ENCODE measurements at regions not wholly inside any gene's neighbourhood (a gene's known extent, or its start where the extent isn't known, plus 50 kb on each side); places are given as distances from the start of the nearest gene placed in this dataset.

DNA sequence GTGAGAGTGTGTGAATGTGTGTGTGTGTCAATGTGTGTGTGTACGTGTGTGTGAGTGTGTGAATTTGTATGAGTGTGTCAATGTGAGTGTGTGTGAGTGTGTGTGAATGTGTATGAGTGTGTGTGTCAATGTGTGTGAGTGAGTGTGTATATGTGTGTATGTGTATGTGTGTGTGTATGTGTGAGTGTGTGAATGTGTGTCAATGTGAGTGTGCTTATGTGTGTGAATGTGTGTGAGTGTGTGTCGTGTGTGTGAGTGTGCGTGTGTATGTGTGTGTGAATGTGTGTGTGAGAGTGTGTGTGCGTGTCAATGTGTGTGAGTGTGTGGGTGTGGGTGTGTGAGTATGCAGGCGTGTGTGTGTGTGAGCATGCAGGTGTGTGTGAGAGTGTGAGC lies 93.5 kb upstream of the ALDH1A3 start:
- Histone ChIP-seq H3K4me3 (no peak overlapping the region), H3K36me3 (no peaks in the 10 kb centered on the region), H3K27me3 (peaks cover 0 to 3% (median 0%) of the 10 kb centered on the region in 9 donors), H3K9me3 (no peaks in the 10 kb centered on the region), H3K27ac (no peak overlapping the region), H3K4me1 (no peaks in the 10 kb centered on the region)
- ATAC-seq (no peak), DNase-seq (peak in 1 of 5 donors; percentile 1)
- WGBS, 4 donors, result 88 to 93% (median 93%) methylated on average over 5 of the region's 5 CpGs
- intact Hi-C loops (cut with DNase I), result no loop called here
- TF ChIP-seq, protein P1, sequence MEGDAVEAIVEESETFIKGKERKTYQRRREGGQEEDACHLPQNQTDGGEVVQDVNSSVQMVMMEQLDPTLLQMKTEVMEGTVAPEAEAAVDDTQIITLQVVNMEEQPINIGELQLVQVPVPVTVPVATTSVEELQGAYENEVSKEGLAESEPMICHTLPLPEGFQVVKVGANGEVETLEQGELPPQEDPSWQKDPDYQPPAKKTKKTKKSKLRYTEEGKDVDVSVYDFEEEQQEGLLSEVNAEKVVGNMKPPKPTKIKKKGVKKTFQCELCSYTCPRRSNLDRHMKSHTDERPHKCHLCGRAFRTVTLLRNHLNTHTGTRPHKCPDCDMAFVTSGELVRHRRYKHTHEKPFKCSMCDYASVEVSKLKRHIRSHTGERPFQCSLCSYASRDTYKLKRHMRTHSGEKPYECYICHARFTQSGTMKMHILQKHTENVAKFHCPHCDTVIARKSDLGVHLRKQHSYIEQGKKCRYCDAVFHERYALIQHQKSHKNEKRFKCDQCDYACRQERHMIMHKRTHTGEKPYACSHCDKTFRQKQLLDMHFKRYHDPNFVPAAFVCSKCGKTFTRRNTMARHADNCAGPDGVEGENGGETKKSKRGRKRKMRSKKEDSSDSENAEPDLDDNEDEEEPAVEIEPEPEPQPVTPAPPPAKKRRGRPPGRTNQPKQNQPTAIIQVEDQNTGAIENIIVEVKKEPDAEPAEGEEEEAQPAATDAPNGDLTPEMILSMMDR (IDR thresholded peaks at IDR 0.05), result no peak
- no peak for TF ChIP-seq POLR2A (IDR thresholded peaks at IDR 0.05)

DNA sequence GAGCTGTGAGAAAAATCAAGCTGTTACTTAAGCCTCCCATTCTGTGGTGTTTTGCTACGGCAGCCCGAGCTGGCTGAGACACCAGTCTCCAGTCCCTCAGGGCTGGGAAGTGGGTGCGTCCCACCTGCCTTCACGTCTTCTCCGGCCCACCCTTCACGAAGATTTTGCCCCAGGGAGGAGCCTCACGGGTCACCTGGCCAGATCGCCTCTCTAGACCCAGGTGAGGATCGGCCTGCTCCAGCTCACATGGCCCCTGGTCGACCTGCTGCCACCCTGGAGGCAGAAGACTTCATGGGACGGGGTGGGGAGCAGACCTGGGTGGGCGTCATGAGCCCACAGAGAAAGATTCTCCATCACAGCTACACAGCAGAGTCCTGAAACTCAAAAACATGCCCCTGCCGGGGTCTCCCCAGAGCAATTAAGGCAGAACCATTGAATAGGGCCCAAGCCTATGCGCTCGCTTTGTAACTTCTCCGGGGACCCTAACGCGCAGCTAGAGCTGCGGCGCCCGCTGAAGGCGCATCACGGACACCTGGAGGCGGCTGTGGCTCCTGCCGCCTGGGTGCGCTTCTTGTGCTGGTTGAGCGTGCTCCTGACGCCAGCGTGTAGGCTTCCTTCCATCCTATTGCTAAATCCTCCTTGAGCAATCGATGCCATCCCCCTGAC lies 92.6 kb upstream of the ALDH1A3 start:
- 89 to 93% (median 89%) methylated on average over 30 of the region's 30 CpGs for WGBS, 4 donors
- intact Hi-C loops (cut with DNase I), result no loop called here
- peaks cover 0 to 3% (median 0%) of the 10 kb centered on the region in 9 donors for H3K27me3 ChIP-seq
- H3K36me3 ChIP-seq, result no peaks in the 10 kb centered on the region
- no peaks in the 10 kb centered on the region for H3K9me3 ChIP-seq
- no peaks in the 10 kb centered on the region for H3K4me1 ChIP-seq
- H3K27ac ChIP-seq, result no peak overlapping the region
- DNase-seq (peak in 2 of 5 donors; percentile 3 to 36), ATAC-seq (no peak)
- TF ChIP-seq POLR2A (IDR thresholded peaks at IDR 0.05), result no peak
- TF ChIP-seq, protein P1 (IDR thresholded peaks at IDR 0.05), result no peak
- H3K4me3 ChIP-seq, result no peak overlapping the region

DNA sequence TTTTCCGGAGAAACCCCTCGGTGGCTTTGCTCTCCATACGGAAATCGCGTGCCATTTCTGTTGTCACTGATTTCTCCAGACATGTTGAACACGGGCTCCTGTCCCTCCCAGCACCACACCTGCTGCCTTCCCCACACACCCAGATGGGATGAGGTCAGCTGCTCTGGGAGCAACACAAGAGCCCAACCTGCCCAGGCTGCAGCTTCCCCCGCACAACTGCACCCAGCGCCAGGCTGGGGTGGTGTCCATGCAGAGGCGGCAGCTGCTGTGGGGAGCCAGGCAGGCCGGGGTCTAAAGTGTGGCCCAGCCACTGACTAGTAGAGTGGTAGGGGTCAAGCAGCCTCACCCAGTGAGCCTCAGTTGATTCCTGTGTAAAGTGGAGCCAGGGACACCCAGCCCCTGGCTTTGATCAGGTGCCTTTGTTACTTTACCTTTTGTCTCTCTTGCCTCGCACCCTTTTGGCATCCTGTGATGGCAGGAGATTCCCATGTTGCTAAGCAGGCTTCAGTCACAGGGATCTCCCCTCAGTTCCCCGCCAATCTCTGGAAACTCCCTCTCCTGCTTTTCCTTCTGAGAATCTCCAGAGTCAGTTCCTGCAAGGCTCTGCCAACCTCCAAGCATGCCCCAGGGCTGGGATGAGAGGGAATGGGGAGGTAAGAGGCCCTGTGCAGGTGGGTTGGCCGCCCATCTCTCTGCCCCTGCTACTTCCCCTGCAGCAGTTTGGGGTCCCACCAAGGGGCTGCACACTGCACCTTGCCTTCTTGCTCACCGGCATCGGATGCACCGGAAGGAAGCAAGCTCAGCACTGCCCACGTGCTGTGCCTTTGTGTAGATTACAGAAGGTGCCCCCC lies 91.8 kb upstream of the ALDH1A3 start:
- intact Hi-C loops (cut with DNase I), result no loop called here
- H3K36me3 ChIP-seq, result no peaks in the 10 kb centered on the region
- 77 to 82% (median 80%) methylated on average over 16 to 17 of the region's 17 CpGs for WGBS, 4 donors

More for the DNA sequence above, 91.8 kb upstream of the ALDH1A3 start:
- no peak for DNase-seq
- TF ChIP-seq POLR2A (IDR thresholded peaks at IDR 0.05), result no peak
- TF ChIP-seq, protein P1 (IDR thresholded peaks at IDR 0.05), result no peak
- no peaks in the 10 kb centered on the region for H3K4me1 ChIP-seq
- H3K4me3 ChIP-seq, result no peak overlapping the region
- peaks cover 0 to 3% (median 0%) of the 10 kb centered on the region in 9 donors for H3K27me3 ChIP-seq
- ATAC-seq, result no peak
- H3K9me3 ChIP-seq, result no peaks in the 10 kb centered on the region
- no peak overlapping the region for H3K27ac ChIP-seq
